ENCODE measurements at regions not wholly inside any gene's neighbourhood (a gene's known extent, or its start where the extent isn't known, plus 50 kb on each side); places are given as distances from the start of the nearest gene placed in this dataset.

- TF ChIP-seq BHLHE40 (IDR thresholded peaks at IDR 0.05; ENCODE audit: borderline replicate concordance) (no peak), ARNT (IDR thresholded peaks at IDR 0.05) (no peak), TARDBP (IDR thresholded peaks at IDR 0.05) (no peak), SP1 (IDR thresholded peaks at IDR 0.05) (no peak), HDGF (IDR thresholded peaks at IDR 0.05; ENCODE audit: borderline replicate concordance) (no peak), LEF1 (IDR thresholded peaks at IDR 0.05; ENCODE audit: borderline replicate concordance) (no peak), SUZ12 (IDR thresholded peaks at IDR 0.05) (no peak), FOXM1 (IDR thresholded peaks at IDR 0.05; ENCODE audit: borderline replicate concordance) (no peak), L3MBTL2 (conservative IDR thresholded peaks at IDR 0.05) (no peak)
Measured at GRCh38 chr18:37624318-37624717, 58.7 kb upstream of the CELF4 start.

All from HEK293T (cell line).